Astrocyte (in vitro differentiated cells and primary cell): ENCODE measurements at regions not wholly inside any gene's neighbourhood (a gene's known extent, or its start where the extent isn't known, plus 50 kb on each side); places are given as distances from the start of the nearest gene placed in this dataset.

ENCODE experiments used
- DNase-seq: peaks from one replicate; pipeline ENCODE4 v3.0.0-alpha.2; 2010; ENCODE audit warnings: low read depth
- FAIRE-seq: peaks from 2 replicates; lab custom pipeline; 2011; peaks lifted over from hg19 to GRCh38; lab: Jason Lieb, UNC
- H2AFZ ChIP-seq: 2 replicates; pipeline ENCODE4 v1.6.0; 2012; ENCODE audit warnings: low read depth, low read length, inconsistent platforms
- H3K27ac ChIP-seq: 2 replicates; pipeline ENCODE4 v1.5.1; 2011; ENCODE audit warnings: low read depth, low read length, inconsistent platforms
- H3K27me3 ChIP-seq: 2 replicates; pipeline ENCODE4 v1.6.0; 2011; ENCODE audit warnings: low read length, inconsistent platforms; ENCODE audit not compliant: insufficient read depth
- H3K36me3 ChIP-seq: 2 replicates; pipeline ENCODE4 v1.5.1; 2011; ENCODE audit warnings: low read length, inconsistent platforms; ENCODE audit not compliant: insufficient read depth
- H3K4me1 ChIP-seq: 2 replicates; pipeline ENCODE4 v1.5.1; 2011; ENCODE audit warnings: low read length, inconsistent platforms; ENCODE audit not compliant: insufficient read depth
- H3K4me2 ChIP-seq: 2 replicates; pipeline ENCODE4 v1.6.0; 2012; ENCODE audit warnings: low read length, inconsistent platforms
- H3K4me3 ChIP-seq: 2 replicates; pipeline ENCODE4 v1.5.1; 2011; ENCODE audit warnings: low read depth, mild to moderate bottlenecking, low read length, inconsistent platforms; ENCODE audit not compliant: insufficient read depth
- H3K79me2 ChIP-seq: 2 replicates; pipeline ENCODE4 v1.6.0; 2012; ENCODE audit warnings: mild to moderate bottlenecking, low read length, inconsistent platforms; ENCODE audit not compliant: insufficient read depth
- H3K9ac ChIP-seq: 2 replicates; pipeline ENCODE4 v1.6.0; 2012; ENCODE audit warnings: mild to moderate bottlenecking, low read length, inconsistent platforms
- H3K9me3 ChIP-seq: 2 replicates; pipeline ENCODE4 v1.5.1; 2012; ENCODE audit warnings: low read depth, mild to moderate bottlenecking, low read length, inconsistent platforms; ENCODE audit not compliant: insufficient read depth
- H4K20me1 ChIP-seq: 2 replicates; pipeline ENCODE4 v1.6.0; 2012; ENCODE audit warnings: low read length, inconsistent platforms; ENCODE audit not compliant: insufficient read depth
- H3K27ac Mint-ChIP-seq: one replicate; pipeline ENCODE4 v1.8.0; 2021; ENCODE audit warnings: mild to moderate bottlenecking, mixed read lengths; ENCODE audit not compliant: unreplicated experiment
- H3K27me3 Mint-ChIP-seq: one replicate; pipeline ENCODE4 v1.8.0; 2021; ENCODE audit warnings: low read depth, mixed read lengths; ENCODE audit not compliant: unreplicated experiment
- H3K36me3 Mint-ChIP-seq: one replicate; pipeline ENCODE4 v1.8.0; 2021; ENCODE audit warnings: low read depth, mixed read lengths; ENCODE audit not compliant: unreplicated experiment
- H3K4me1 Mint-ChIP-seq: one replicate; pipeline ENCODE4 v1.8.0; 2021; ENCODE audit warnings: low read depth, mixed read lengths; ENCODE audit not compliant: unreplicated experiment
- H3K4me3 Mint-ChIP-seq: one replicate; pipeline ENCODE4 v1.8.0; 2021; ENCODE audit warnings: mild to moderate bottlenecking, moderate library complexity, mixed read lengths; ENCODE audit not compliant: unreplicated experiment
- H3K9me3 Mint-ChIP-seq: one replicate; pipeline ENCODE4 v1.8.0; 2021; ENCODE audit warnings: mild to moderate bottlenecking, mixed read lengths; ENCODE audit not compliant: unreplicated experiment
- CTCF ChIP-seq: IDR thresholded peaks from 2 replicates; pipeline ENCODE4 v1.5.1; 2011; ENCODE audit warnings: low read depth, mild to moderate bottlenecking, inconsistent platforms, low read length, moderate library complexity; ENCODE audit not compliant: insufficient read depth
- EZH2 ChIP-seq: IDR thresholded peaks from 2 replicates; pipeline ENCODE4 v1.6.1; 2012; ENCODE audit warnings: mild to moderate bottlenecking, low read length, inconsistent platforms; ENCODE audit not compliant: insufficient read depth

GRCh38 chr3:28042707-28043106, 198.7 kb upstream of the CMC1 start:
- Histone ChIP-seq H3K79me2 (no peaks in the 10 kb centered on the region), H3K27me3 (no peaks in the 10 kb centered on the region), H3K9ac (no peak overlapping the region), H3K27ac (no peak overlapping the region), H3K4me3 (no peak overlapping the region), H3K4me1 (no peaks in the 10 kb centered on the region), H4K20me1 (no peaks in the 10 kb centered on the region), H3K9me3 (no peaks in the 10 kb centered on the region), H2AFZ (no peak overlapping the region), H3K36me3 (no peaks in the 10 kb centered on the region), H3K4me2 (no peak overlapping the region)
- H3K4me3 Mint-ChIP-seq = no peak overlapping the region
- H3K9me3 Mint-ChIP-seq = no peaks in the 10 kb centered on the region
- H3K36me3 Mint-ChIP-seq = no peaks in the 10 kb centered on the region
- no peak for FAIRE-seq
- DNase-seq = no peak
- TF ChIP-seq CTCF = no peak
- TF ChIP-seq EZH2 = no peak
- no peaks in the 10 kb centered on the region for H3K27me3 Mint-ChIP-seq
- H3K27ac Mint-ChIP-seq = no peak overlapping the region
- no peaks in the 10 kb centered on the region for H3K4me1 Mint-ChIP-seq

GRCh38 chr3:28050120-28050519, 191.3 kb upstream of the CMC1 start:
- no peak for TF ChIP-seq EZH2
- no peak for TF ChIP-seq CTCF
- Histone ChIP-seq H3K27ac (no peak overlapping the region), H3K4me1 (no peaks in the 10 kb centered on the region), H2AFZ (no peak overlapping the region), H3K79me2 (no peaks in the 10 kb centered on the region), H3K27me3 (no peaks in the 10 kb centered on the region), H3K36me3 (no peaks in the 10 kb centered on the region), H3K4me2 (no peak overlapping the region), H4K20me1 (no peaks in the 10 kb centered on the region), H3K9ac (no peak overlapping the region), H3K4me3 (no peak overlapping the region), H3K9me3 (no peaks in the 10 kb centered on the region)
- no peaks in the 10 kb centered on the region for H3K36me3 Mint-ChIP-seq
- no peak overlapping the region for H3K4me3 Mint-ChIP-seq
- peaks cover 3% of the 10 kb centered on the region for H3K4me1 Mint-ChIP-seq
- DNase-seq (no peak), FAIRE-seq (no peak)
- H3K27me3 Mint-ChIP-seq = no peaks in the 10 kb centered on the region
- H3K9me3 Mint-ChIP-seq = no peaks in the 10 kb centered on the region
- H3K27ac Mint-ChIP-seq = no peak overlapping the region

GRCh38 chr3:28050885-28051284, 190.5 kb upstream of the CMC1 start:
- Histone ChIP-seq H3K9ac (no peak overlapping the region), H2AFZ (no peak overlapping the region), H3K36me3 (no peaks in the 10 kb centered on the region), H3K9me3 (no peaks in the 10 kb centered on the region), H3K79me2 (no peaks in the 10 kb centered on the region), H3K27me3 (no peaks in the 10 kb centered on the region), H3K4me1 (no peaks in the 10 kb centered on the region), H3K27ac (no peak overlapping the region), H3K4me2 (no peak overlapping the region), H3K4me3 (no peak overlapping the region), H4K20me1 (no peaks in the 10 kb centered on the region)
- H3K27ac Mint-ChIP-seq = no peak overlapping the region
- H3K36me3 Mint-ChIP-seq = no peaks in the 10 kb centered on the region
- H3K4me3 Mint-ChIP-seq = no peak overlapping the region
- no peaks in the 10 kb centered on the region for H3K27me3 Mint-ChIP-seq
- DNase-seq = peak; percentile 9
- H3K4me1 Mint-ChIP-seq = peaks cover 3% of the 10 kb centered on the region
- FAIRE-seq = no peak
- TF ChIP-seq EZH2 (no peak), CTCF (no peak)
- H3K9me3 Mint-ChIP-seq = peaks cover 3% of the 10 kb centered on the region
